Stimulated activated CD4-positive, alpha-beta T cell treated with anti-CD3 and anti-CD28 coated beads, Interleukin-1b, Interleukin-23, amount 100 ng/mL, for 48 hours (primary cell): ENCODE measurements at regions not wholly inside any gene's neighbourhood (a gene's known extent, or its start where the extent isn't known, plus 50 kb on each side); places are given as distances from the start of the nearest gene placed in this dataset.
"Not testable (repeated sequence)": the region's sequence is repeated elsewhere in the genome, so short reads cannot be mapped to it uniquely, and the experiment has no call there.

ENCODE experiments used
- DNase-seq: peaks from one replicate; pipeline ENCODE4 v3.0.0-alpha.2; 2020

GRCh38 chrX:106378616-106379015 is 210.5 kb downstream of the PWWP3B start:
- no peak for DNase-seq

DNA sequence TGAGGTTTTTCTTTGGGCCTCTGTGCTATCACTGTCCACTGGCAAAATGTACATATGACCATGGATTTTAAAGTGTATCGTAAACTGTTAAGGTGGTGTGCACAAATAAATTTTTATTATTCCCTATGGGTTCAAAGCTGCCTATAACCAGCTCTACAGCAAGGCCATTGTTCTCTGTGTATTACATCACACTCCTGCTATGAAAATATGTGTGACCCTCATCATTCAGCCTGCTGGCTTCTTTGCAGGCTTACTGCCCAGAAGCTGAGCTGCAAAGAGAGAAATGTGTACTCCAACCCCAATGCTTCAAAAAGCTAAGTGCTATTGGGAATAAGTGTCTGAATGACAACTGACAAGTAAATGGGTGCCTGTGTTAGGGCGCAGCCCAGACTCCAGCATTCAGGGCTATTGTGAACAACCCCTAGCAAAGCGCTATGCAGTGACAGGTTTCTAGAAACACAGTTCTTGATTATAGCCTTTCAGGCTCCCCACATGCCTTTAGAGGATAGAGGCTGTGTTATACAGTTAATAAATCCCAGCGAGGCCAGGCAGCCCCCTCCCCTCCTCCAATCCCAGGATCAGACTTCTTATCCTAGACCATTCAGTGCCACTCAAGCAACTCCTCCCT is 220.4 kb upstream of the RADX start:
- DNase-seq, result no peak

DNA sequence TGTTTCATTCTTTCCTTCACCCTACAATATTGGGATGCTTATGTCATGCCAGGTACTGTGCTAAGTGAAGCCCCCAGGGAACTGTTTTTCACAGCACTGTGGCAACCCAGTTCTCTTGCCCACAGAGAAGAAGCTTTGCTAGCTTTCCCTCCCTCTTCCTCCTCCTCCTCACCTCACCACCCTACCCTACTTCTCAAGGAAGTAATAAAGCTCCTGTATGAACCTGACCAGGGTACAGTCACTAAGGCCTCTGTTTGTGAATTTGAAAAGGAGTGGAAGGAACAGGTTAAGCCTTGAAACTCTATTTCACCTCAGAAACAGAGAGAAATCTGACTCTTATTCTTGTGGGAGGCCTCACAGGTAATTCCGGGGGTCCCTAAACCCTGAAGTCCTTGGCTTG is 219.4 kb upstream of the RADX start:
- no peak for DNase-seq

- DNase-seq, result no peak
These were observed 213.8 kb upstream of the RADX start for GRCh38 chrX:106397788-106398538.

GRCh38 chrX:106401965-106402559 is 209.7 kb upstream of the RADX start:
- no peak for DNase-seq

- DNase-seq, result no peak
These were observed 207.3 kb upstream of the RADX start for GRCh38 chrX:106404512-106404911.

- DNase-seq, result no peak
These were observed 196.4 kb upstream of the RADX start for GRCh38 chrX:106415276-106415895.

GRCh38 chrX:106436691-106437090 is 175.1 kb upstream of the RADX start:
- DNase-seq, result no peak

- DNase-seq, result no peak
These were observed 174.4 kb upstream of the RADX start for GRCh38 chrX:106437407-106437806.

DNA sequence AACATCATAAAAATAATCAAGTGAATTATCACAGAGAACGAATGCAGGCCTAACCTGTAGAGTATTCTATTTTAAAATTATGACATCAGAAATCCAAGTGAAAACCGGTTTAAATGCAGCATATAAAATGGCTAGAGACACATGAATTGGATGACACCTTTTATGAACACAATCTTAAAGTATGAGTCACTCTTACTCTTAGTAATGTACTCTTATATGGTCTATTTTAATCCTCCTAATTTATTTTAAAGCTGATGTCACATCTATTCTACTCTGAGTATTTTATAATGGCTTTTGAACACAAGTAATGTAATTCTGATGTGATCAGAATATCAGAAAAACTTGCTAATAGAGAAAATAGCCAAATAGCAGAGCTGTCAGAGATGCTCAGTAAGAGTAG is 161.4 kb upstream of the RADX start:
- no peak for DNase-seq

DNA sequence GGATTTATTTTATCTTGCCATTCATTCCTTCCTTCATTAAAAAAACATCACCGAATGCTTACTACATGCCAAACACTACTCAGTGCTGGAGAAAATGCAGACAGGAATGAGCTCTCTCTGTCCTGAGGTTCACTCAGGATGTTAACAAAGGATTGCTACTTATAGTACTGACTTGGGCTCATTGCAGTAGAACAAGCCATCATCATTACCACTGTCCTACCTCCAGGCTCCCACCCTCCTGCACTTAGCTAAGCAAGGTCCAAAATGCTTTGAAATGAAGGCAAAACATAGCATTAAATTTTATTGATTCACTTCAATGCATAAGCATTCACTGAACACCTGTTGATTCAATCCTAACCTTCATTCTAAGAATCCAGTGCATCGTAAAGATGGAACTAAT is 159.8 kb upstream of the RADX start:
- no peak for DNase-seq

- no peak for DNase-seq
These were observed 156.8 kb upstream of the RADX start for GRCh38 chrX:106454991-106455390.

DNA sequence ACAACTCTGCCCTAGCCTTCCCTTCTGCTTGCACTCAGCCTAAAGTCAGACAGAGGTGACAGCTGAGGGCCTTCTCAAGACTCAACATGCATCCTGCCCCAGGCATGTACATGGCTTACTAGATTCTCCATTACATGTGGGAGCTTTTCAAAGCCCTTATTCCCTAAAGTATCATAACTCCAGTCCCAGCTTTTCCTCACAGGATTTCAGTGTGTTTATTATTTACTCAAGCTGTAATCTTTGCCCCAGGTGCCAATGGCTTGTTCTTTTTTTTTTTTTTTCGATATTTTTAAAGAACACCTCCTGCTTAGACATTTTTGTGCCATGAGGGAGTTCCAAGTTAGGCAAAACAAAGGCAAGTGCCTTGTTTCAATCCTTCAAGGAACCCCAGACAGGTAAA is 154.0 kb upstream of the RADX start:
- DNase-seq, result no peak

DNA sequence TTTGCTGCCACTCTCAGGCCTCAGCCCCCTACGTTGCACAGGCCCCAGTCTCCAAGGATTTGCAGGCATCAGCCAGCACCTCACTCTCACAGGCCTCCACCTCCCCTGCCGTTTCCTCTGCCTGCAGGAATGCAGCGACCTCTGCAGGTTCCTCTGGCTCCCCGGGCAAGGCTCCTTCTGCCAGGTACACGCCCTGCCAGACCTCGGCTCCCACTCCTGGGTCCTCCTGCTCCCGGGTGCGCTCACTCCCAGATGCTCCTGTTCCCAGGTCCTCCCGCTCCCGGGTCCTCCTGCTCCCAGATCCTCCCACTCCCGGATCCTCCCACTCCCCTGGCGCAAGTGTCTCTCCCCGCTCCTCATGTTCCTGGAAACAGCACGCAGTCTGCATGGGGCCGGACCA is 144.4 kb upstream of the RADX start:
- DNase-seq, result no peak

GRCh38 chrX:106467943-106468342 is 143.8 kb upstream of the RADX start:
- no peak for DNase-seq

- DNase-seq, result no peak
These were observed 143.3 kb upstream of the RADX start for GRCh38 chrX:106468433-106468832.

DNA sequence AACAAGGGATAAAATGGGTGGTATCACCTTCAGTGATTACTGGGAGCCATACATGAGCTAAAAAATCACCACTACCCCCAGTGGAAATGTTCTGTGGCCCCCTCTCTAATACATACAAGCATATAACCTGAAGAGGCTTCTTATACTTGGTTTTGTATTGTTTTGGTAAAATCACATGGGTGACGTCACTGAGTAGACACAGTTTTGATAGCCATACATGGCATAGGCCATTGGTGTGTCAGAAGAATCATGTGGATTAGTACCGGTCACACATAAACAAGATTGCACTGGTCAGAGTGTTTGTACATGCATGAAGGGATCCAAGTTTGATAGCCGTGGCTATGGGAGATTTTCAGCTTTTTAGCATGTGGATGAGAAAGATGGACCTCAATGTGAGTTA is 131.9 kb upstream of the RADX start:
- DNase-seq, result no peak

DNA sequence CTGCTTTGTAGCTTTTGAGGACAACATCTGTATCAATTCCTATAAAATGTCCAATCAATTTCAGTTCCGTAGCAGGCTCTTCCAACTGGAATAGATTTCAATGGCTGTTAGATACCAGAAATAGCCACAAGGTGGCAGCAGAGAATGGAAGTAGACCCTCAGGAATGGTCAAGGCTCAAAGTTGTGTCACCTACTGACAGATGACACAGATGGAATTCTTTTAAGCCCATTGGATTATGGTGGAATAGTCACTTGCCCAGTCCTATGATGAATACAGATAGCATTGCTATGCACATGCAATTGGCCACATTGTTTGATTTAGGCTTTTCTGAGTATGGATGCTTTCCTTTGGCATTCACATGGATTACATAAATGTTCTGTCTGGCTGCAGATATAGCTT is 130.4 kb upstream of the RADX start:
- DNase-seq, result no peak

DNA sequence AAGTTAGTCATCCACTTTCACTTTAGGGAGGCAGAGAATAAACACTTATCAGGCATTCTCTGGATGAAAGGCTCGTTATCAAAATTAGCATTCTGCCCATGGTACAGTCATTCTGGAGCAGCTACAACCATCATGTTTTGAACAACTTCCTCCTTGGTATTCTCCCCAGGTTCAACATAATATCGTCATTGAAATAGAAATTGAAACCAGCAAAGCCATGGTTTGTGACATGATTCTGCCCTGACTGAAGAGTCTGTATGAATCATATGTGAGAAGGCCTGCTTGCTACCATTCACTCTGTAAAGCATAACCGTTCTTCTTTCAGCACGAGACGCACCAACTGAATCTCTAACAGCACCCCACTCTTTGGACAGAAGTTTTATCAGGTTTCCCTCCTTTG is 127.5 kb upstream of the RADX start:
- DNase-seq, result peak; percentile 3

DNA sequence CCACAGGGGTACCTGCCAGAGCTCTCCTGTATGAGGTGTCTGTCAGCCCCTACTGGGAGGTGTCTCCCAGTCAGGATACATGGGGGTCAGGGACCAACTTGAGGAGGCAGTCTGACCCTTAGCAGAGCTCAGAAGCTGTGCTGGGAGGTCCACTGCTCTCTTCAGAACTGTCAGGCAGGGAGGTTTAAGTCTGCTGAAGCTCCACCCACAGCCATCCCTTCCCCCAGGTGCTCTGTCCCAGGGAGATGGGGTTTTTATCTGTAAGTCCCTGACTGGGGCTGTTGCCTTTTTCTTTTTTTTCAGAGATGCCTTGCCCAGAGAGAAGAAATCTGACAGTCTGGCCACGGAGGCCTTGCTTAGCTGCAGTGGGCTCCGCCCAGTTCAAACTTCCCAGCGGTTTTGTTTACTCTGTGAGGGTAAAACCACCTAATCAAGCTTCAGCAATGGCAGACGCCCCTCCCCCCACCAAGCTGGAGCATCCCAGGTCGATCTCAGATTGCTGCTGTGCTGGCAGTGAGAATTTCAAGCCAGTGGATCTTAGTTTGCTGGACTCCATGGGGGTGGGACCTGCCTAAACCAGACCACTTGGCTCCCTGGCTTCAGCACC is 118.5 kb upstream of the RADX start:
- not testable (repeated sequence) for DNase-seq

GRCh38 chrX:106499473-106499872 is 112.3 kb upstream of the RADX start:
- no peak for DNase-seq

- no peak for DNase-seq
These were observed 100.9 kb upstream of the RADX start for GRCh38 chrX:106510713-106511403.
